Panc1 (cell line): ENCODE measurements at regions not wholly inside any gene's neighbourhood (a gene's known extent, or its start where the extent isn't known, plus 50 kb on each side); places are given as distances from the start of the nearest gene placed in this dataset.

Experiments
- ATAC-seq: fragments of 200-7000 bp; cut with Tn5 transposase; 2 replicates; pipeline ENCODE4 v1.9.1; 2020; ENCODE audit warnings: mild to moderate bottlenecking, moderate library complexity
- BruUV-seq: library from RNA; stranded (reverse); fragments of 400-500 nt; replicated peaks from 2 replicates; lab custom pipeline; 2021; lab: Mats Ljungman, UMichigan
- CTCF ChIA-PET: fragments of 300-600 bp; sonication (Branson Sonifier 250); formaldehyde crosslinking; loops from one replicate; lab custom pipeline; 2022; ENCODE audit warnings: antibody characterized with exemption; lab: Charles Lee
- POLR2A ChIA-PET: fragments of 300-600 bp; sonication (Branson Sonifier 250); formaldehyde crosslinking; loops from one replicate; lab custom pipeline; 2022; ENCODE audit warnings: antibody characterized with exemption; lab: Charles Lee
- DNase-seq: peaks from one replicate; pipeline ENCODE4 v3.0.0-alpha.2; 2010; ENCODE audit warnings: low read depth, low spot score
- H3K27ac ChIP-seq: 2 replicates; pipeline ENCODE4 v1.5.1; 2011; ENCODE audit warnings: mild to moderate bottlenecking, low read length, inconsistent platforms
- H3K27me3 ChIP-seq: fragments of 200-500 bp; sonication (Bioruptor generic); 2 replicates; pipeline ENCODE4 v1.6.0; 2014; ENCODE audit warnings: low read length, inconsistent platforms; ENCODE audit not compliant: control insufficient read depth, insufficient read depth
- H3K36me3 ChIP-seq: fragments of 200-500 bp; sonication (Bioruptor generic); 2 replicates; pipeline ENCODE4 v1.5.1; 2014; ENCODE audit warnings: inconsistent platforms, mild to moderate bottlenecking, low read length, moderate library complexity; ENCODE audit not compliant: control insufficient read depth, insufficient read depth
- H3K4me1 ChIP-seq: 2 replicates; pipeline ENCODE4 v1.5.1; 2011; ENCODE audit warnings: inconsistent platforms, mild to moderate bottlenecking, low read length, moderate library complexity; ENCODE audit not compliant: control insufficient read depth, insufficient read depth
- H3K4me3 ChIP-seq, 2 experiments: 2 replicates each; pipeline ENCODE4 v1.5.1; 2011 to 2012; ENCODE audit warnings: low read depth in 2 of 2, low read length in 2 of 2, mild to moderate bottlenecking in 2 of 2, inconsistent platforms in 1 of 2, moderate library complexity in 1 of 2
- H3K9me3 ChIP-seq: fragments of 200-500 bp; sonication (Bioruptor generic); 2 replicates; pipeline ENCODE4 v1.5.1; 2014; ENCODE audit warnings: low read depth, mild to moderate bottlenecking, inconsistent platforms, low read length, moderate library complexity; ENCODE audit not compliant: control insufficient read depth, insufficient read depth
- CTCF ChIP-seq: fragments of 450-650 bp; IDR thresholded peaks from 2 replicates; pipeline ENCODE4 v1.5.1; 2017; ENCODE audit warnings: mild to moderate bottlenecking
- POLR2AphosphoS5 ChIP-seq: IDR thresholded peaks from 2 replicates; pipeline ENCODE4 v1.6.1; 2012; ENCODE audit warnings: mild to moderate bottlenecking, low read depth, low read length, moderate library complexity
- REST ChIP-seq, 2 experiments: IDR thresholded peaks; 2 replicates each; pipeline ENCODE4 v1.6.1; 2011 to 2012; ENCODE audit warnings: low read depth in 2 of 2, control low read depth in 1 of 2, low read length in 1 of 2, mild to moderate bottlenecking in 1 of 2, moderate library complexity in 1 of 2; ENCODE audit not compliant: insufficient read depth in 1 of 2
- SIN3A ChIP-seq: IDR thresholded peaks from 2 replicates; pipeline ENCODE4 v1.6.1; 2012; ENCODE audit warnings: low read depth, mild to moderate bottlenecking, low read length, moderate library complexity, borderline replicate concordance; ENCODE audit not compliant: insufficient read depth
- TCF7L2 ChIP-seq: IDR thresholded peaks from 2 replicates; pipeline ENCODE4 v1.6.1; 2011; ENCODE audit warnings: mild to moderate bottlenecking, low read depth, low read length, inconsistent platforms
- in situ Hi-C: cut with HindIII; loops from 2 replicates; pipeline ENCODE4 v1.10.0; 2016; ENCODE audit warnings: low sequenced_read_pairs, low pct_unique_long_range_greater_than_20kb
- intact Hi-C: fragments of 100-400 bp; cut with micrococcal nuclease; formaldehyde crosslinking; loops from one replicate; pipeline ENCODE4 v1.10.0; 2022; ENCODE audit not compliant: unreplicated experiment

GRCh38 chr3:162168715-162169114, 672.1 kb downstream of the OTOL1 start:
- BruUV-seq: no TSS peak
- Histone ChIP-seq H3K27me3 (no peaks in the 10 kb centered on the region), H3K4me3 (no peak overlapping the region), H3K9me3 (no peaks in the 10 kb centered on the region), H3K4me1 (no peaks in the 10 kb centered on the region), H3K27ac (no peak overlapping the region), H3K36me3 (no peaks in the 10 kb centered on the region)
- in situ Hi-C loops (no loop called here), intact Hi-C loops (no loop called here)
- ChIA-PET CTCF (no interaction called here), POLR2A (no interaction called here)
- no peak for TF ChIP-seq TCF7L2
- no peak for TF ChIP-seq CTCF
- TF ChIP-seq SIN3A: no peak
- no peak for TF ChIP-seq REST (IDR thresholded peaks at IDR 0.05; ENCODE audit: insufficient read depth in 1 of 2, low read depth in 2 of 2, low read length in 1 of 2)
- no peak for TF ChIP-seq POLR2AphosphoS5
- no peak for DNase-seq
- ATAC-seq: no peak

- no peak for ATAC-seq
- BruUV-seq: no TSS peak
- TF ChIP-seq CTCF (no peak), REST (IDR thresholded peaks at IDR 0.05; ENCODE audit: insufficient read depth in 1 of 2, low read depth in 2 of 2, low read length in 1 of 2) (no peak), SIN3A (no peak), POLR2AphosphoS5 (no peak), TCF7L2 (no peak)
- ChIA-PET POLR2A (no interaction called here), CTCF (no interaction called here)
- H3K27me3 ChIP-seq: no peaks in the 10 kb centered on the region
- no peak overlapping the region for H3K27ac ChIP-seq
- DNase-seq: no peak
- no peaks in the 10 kb centered on the region for H3K4me1 ChIP-seq
- H3K36me3 ChIP-seq: no peaks in the 10 kb centered on the region
- no peaks in the 10 kb centered on the region; the same call in 1 of the 2 replicates for H3K9me3 ChIP-seq
- intact Hi-C loops (no loop called here), in situ Hi-C loops (no loop called here)
- H3K4me3 ChIP-seq: no peak overlapping the region
Measured at GRCh38 chr3:162170581-162170980, 674.0 kb downstream of the OTOL1 start.
